Karpas-422 (cell line): ENCODE measurements at regions not wholly inside any gene's neighbourhood (a gene's known extent, or its start where the extent isn't known, plus 50 kb on each side); places are given as distances from the start of the nearest gene placed in this dataset.

ENCODE experiments used
- DNase-seq: peaks from one replicate; pipeline ENCODE4 v3.0.0-alpha.2; 2015
- H2AFZ ChIP-seq: fragments of 200-600 bp; sonication (generic); 2 replicates; pipeline ENCODE4 v1.6.1; 2014; ENCODE audit warnings: antibody characterized with exemption, low read length, mixed read lengths
- H3K27ac ChIP-seq: fragments of 200-600 bp; sonication (generic); 2 replicates; pipeline ENCODE4 v1.5.1; 2014; ENCODE audit warnings: mild to moderate bottlenecking, low read length, moderate library complexity
- H3K27me3 ChIP-seq: fragments of 200-600 bp; sonication (generic); 2 replicates; pipeline ENCODE4 v1.6.1; 2014; ENCODE audit warnings: low read length, mixed read lengths
- H3K36me3 ChIP-seq: fragments of 200-600 bp; sonication (generic); 2 replicates; pipeline ENCODE4 v1.6.1; 2014; ENCODE audit warnings: low read length, mixed read lengths; ENCODE audit not compliant: insufficient read depth
- H3K4me1 ChIP-seq: fragments of 200-600 bp; sonication (generic); 2 replicates; pipeline ENCODE4 v1.6.1; 2014; ENCODE audit warnings: mild to moderate bottlenecking, low read length, mixed read lengths
- H3K4me2 ChIP-seq: fragments of 200-600 bp; sonication (generic); 2 replicates; pipeline ENCODE4 v1.6.1; 2014; ENCODE audit warnings: low read length, low read depth, mild to moderate bottlenecking; ENCODE audit not compliant: poor library complexity, severe bottlenecking
- H3K4me3 ChIP-seq: fragments of 200-600 bp; sonication (generic); 2 replicates; pipeline ENCODE4 v1.5.1; 2014; ENCODE audit warnings: mild to moderate bottlenecking, antibody characterized with exemption, low read length, mixed read lengths
- H3K79me2 ChIP-seq: fragments of 200-600 bp; sonication (generic); 2 replicates; pipeline ENCODE4 v1.6.1; 2014; ENCODE audit warnings: mild to moderate bottlenecking, low read length, mixed read lengths
- H3K9ac ChIP-seq: fragments of 200-600 bp; sonication (generic); 2 replicates; pipeline ENCODE4 v1.6.0; 2014; ENCODE audit warnings: low read length
- H3K9me2 ChIP-seq: fragments of 200-600 bp; sonication (generic), shearing (Covaris generic); replicated peaks from 2 replicates; pipeline ENCODE4 v1.6.0; 2014; ENCODE audit warnings: mild to moderate bottlenecking, low read length, moderate library complexity; ENCODE audit not compliant: insufficient read depth
- H3K9me3 ChIP-seq: fragments of 300-700, 200-600 bp; sonication (generic); 2 replicates; pipeline ENCODE4 v1.6.1; 2014; ENCODE audit warnings: low read length, mixed read lengths
- H4K20me1 ChIP-seq: fragments of 200-600 bp; sonication (generic); 2 replicates; pipeline ENCODE4 v1.6.1; 2014; ENCODE audit warnings: mild to moderate bottlenecking, antibody characterized with exemption, low read length, low read depth; ENCODE audit not compliant: insufficient read depth

GRCh38 chr10:113434315-113434714 lies 118.5 kb upstream of the HABP2 start:
- no peak overlapping the region for H3K4me2 ChIP-seq
- H3K27me3 ChIP-seq = no peaks in the 10 kb centered on the region
- H3K9me2 ChIP-seq = no peaks in the 10 kb centered on the region
- no peak overlapping the region for H3K9ac ChIP-seq
- no peaks in the 10 kb centered on the region for H3K36me3 ChIP-seq
- DNase-seq = no peak
- no peaks in the 10 kb centered on the region for H4K20me1 ChIP-seq
- H3K4me3 ChIP-seq = no peak overlapping the region
- H3K79me2 ChIP-seq = no peaks in the 10 kb centered on the region
- no peaks in the 10 kb centered on the region for H3K9me3 ChIP-seq
- H3K27ac ChIP-seq = no peak overlapping the region
- no peaks in the 10 kb centered on the region for H3K4me1 ChIP-seq
- H2AFZ ChIP-seq = no peak overlapping the region

- Histone ChIP-seq H3K4me1 (no peaks in the 10 kb centered on the region), H3K79me2 (no peaks in the 10 kb centered on the region), H3K4me2 (no peak overlapping the region), H2AFZ (no peak overlapping the region), H3K36me3 (no peaks in the 10 kb centered on the region), H3K27me3 (no peaks in the 10 kb centered on the region), H3K9me3 (no peaks in the 10 kb centered on the region), H3K9me2 (no peaks in the 10 kb centered on the region), H3K27ac (no peak overlapping the region), H3K4me3 (no peak overlapping the region), H3K9ac (no peak overlapping the region), H4K20me1 (no peaks in the 10 kb centered on the region)
- no peak for DNase-seq
These were observed 117.9 kb upstream of the HABP2 start for GRCh38 chr10:113434950-113435349.

- Histone ChIP-seq H3K9me2 (no peaks in the 10 kb centered on the region), H2AFZ (no peak overlapping the region), H3K4me1 (no peaks in the 10 kb centered on the region), H3K27me3 (no peaks in the 10 kb centered on the region), H3K79me2 (no peaks in the 10 kb centered on the region), H3K4me3 (no peak overlapping the region), H3K9me3 (no peaks in the 10 kb centered on the region), H4K20me1 (no peaks in the 10 kb centered on the region), H3K27ac (no peak overlapping the region), H3K9ac (no peak overlapping the region), H3K36me3 (no peaks in the 10 kb centered on the region), H3K4me2 (no peak overlapping the region)
- no peak for DNase-seq
These were observed 117.0 kb upstream of the HABP2 start for GRCh38 chr10:113435881-113436280.

- no peaks in the 10 kb centered on the region for H3K4me1 ChIP-seq
- no peak overlapping the region for H3K9ac ChIP-seq
- no peak overlapping the region for H3K27ac ChIP-seq
- H3K4me3 ChIP-seq = no peak overlapping the region
- no peak for DNase-seq
- H3K79me2 ChIP-seq = no peaks in the 10 kb centered on the region
- H3K27me3 ChIP-seq = no peaks in the 10 kb centered on the region
- no peaks in the 10 kb centered on the region for H3K9me3 ChIP-seq
- H4K20me1 ChIP-seq = no peaks in the 10 kb centered on the region
- H3K4me2 ChIP-seq = no peak overlapping the region
- no peak overlapping the region for H2AFZ ChIP-seq
- no peaks in the 10 kb centered on the region for H3K9me2 ChIP-seq
- no peaks in the 10 kb centered on the region for H3K36me3 ChIP-seq
These were observed 116.0 kb upstream of the HABP2 start for GRCh38 chr10:113436851-113437250.

- Histone ChIP-seq H4K20me1 (no peaks in the 10 kb centered on the region), H3K27me3 (no peaks in the 10 kb centered on the region), H3K4me1 (no peaks in the 10 kb centered on the region), H2AFZ (no peak overlapping the region), H3K36me3 (no peaks in the 10 kb centered on the region), H3K4me2 (no peak overlapping the region), H3K9me2 (no peaks in the 10 kb centered on the region), H3K79me2 (no peaks in the 10 kb centered on the region), H3K4me3 (no peak overlapping the region), H3K27ac (no peak overlapping the region), H3K9me3 (no peaks in the 10 kb centered on the region), H3K9ac (no peak overlapping the region)
- no peak for DNase-seq
These were observed 114.2 kb upstream of the HABP2 start for GRCh38 chr10:113438652-113439051.

- H3K9ac ChIP-seq = no peak overlapping the region
- no peaks in the 10 kb centered on the region for H3K79me2 ChIP-seq
- no peaks in the 10 kb centered on the region for H4K20me1 ChIP-seq
- no peaks in the 10 kb centered on the region for H3K27me3 ChIP-seq
- H2AFZ ChIP-seq = no peak overlapping the region
- no peaks in the 10 kb centered on the region for H3K9me3 ChIP-seq
- DNase-seq = no peak
- no peaks in the 10 kb centered on the region for H3K36me3 ChIP-seq
- no peak overlapping the region for H3K27ac ChIP-seq
- H3K9me2 ChIP-seq = no peaks in the 10 kb centered on the region
- H3K4me1 ChIP-seq = no peaks in the 10 kb centered on the region
- no peak overlapping the region for H3K4me2 ChIP-seq
- no peak overlapping the region for H3K4me3 ChIP-seq
These were observed 111.6 kb upstream of the HABP2 start for GRCh38 chr10:113441220-113441619.

GRCh38 chr10:113441686-113442270 lies 111.1 kb upstream of the HABP2 start:
- no peaks in the 10 kb centered on the region for H3K27me3 ChIP-seq
- H3K9me2 ChIP-seq = no peaks in the 10 kb centered on the region
- no peaks in the 10 kb centered on the region for H4K20me1 ChIP-seq
- H3K27ac ChIP-seq = no peak overlapping the region
- H2AFZ ChIP-seq = no peak overlapping the region
- H3K36me3 ChIP-seq = no peaks in the 10 kb centered on the region
- H3K9ac ChIP-seq = no peak overlapping the region
- no peak for DNase-seq
- H3K4me1 ChIP-seq = no peaks in the 10 kb centered on the region
- H3K4me2 ChIP-seq = no peak overlapping the region
- no peak overlapping the region for H3K4me3 ChIP-seq
- no peaks in the 10 kb centered on the region for H3K9me3 ChIP-seq
- H3K79me2 ChIP-seq = no peaks in the 10 kb centered on the region

- Histone ChIP-seq H3K36me3 (no peaks in the 10 kb centered on the region), H3K27ac (no peak overlapping the region), H3K4me3 (no peak overlapping the region), H3K9me3 (no peaks in the 10 kb centered on the region), H3K79me2 (no peaks in the 10 kb centered on the region), H4K20me1 (no peaks in the 10 kb centered on the region), H2AFZ (no peak overlapping the region), H3K9ac (no peak overlapping the region), H3K9me2 (no peaks in the 10 kb centered on the region), H3K4me2 (no peak overlapping the region), H3K27me3 (no peaks in the 10 kb centered on the region), H3K4me1 (no peaks in the 10 kb centered on the region)
- no peak for DNase-seq
These were observed 110.5 kb upstream of the HABP2 start for GRCh38 chr10:113442336-113442735.
